ENCODE measurements at regions not wholly inside any gene's neighbourhood (a gene's known extent, or its start where the extent isn't known, plus 50 kb on each side); places are given as distances from the start of the nearest gene placed in this dataset.
A peak's percentile ranks its signal among the peaks of the same experiment; 100 is the strongest.

DNA sequence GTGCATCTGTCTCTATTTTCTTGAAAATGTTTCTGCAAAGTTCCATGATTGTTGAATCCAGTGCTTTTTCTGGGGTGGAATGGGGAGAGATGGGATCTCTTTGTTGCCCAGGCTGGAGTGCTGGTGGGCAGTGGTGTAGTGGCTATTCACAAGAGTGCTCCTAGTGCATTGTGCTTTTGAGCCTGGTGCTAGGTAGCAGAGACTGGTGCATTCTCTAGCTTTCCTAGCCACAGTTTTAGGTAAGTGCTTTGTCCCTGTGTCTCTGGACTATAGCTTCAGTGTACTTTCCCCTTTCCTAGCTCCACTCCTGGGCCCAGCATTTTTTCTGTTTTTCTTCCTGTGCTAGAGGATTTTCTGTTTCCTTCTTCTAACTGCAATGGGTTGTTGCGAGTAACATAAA, 825.6 kb downstream of the SLITRK6 start:
- Histone ChIP-seq H3K27me3 (no peaks in the 10 kb centered on the region), H3K36me3 (no peaks in the 10 kb centered on the region), H3K9me3 (replicated peaks) (no peaks in the 10 kb centered on the region), H3K4me1 (no peaks in the 10 kb centered on the region), H3K27ac (no peak overlapping the region), H3K4me3 (no peak overlapping the region)
- no peak for DNase-seq

DNA sequence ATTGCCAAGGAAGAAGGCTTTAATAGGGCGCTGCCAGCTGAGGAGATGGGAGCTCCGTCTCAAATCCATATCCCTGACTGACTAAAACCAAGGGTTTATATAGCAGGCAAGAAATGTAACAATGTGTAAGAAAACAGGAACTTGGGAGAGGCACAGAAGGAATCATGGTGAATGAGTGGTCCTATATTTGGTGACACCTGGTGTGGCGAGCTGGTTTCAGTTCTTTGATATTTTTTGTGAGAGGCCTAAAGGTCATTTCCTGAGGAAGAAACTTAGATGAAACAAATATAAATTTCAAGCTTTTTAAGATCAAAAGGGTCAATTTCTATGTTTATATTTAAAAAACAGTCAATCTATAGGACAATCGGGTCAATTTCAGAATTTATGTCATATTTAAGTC, 826.3 kb downstream of the SLITRK6 start:
- Histone ChIP-seq H3K4me1 (no peaks in the 10 kb centered on the region), H3K9me3 (replicated peaks) (no peaks in the 10 kb centered on the region), H3K27ac (no peak overlapping the region), H3K36me3 (no peaks in the 10 kb centered on the region), H3K27me3 (no peaks in the 10 kb centered on the region), H3K4me3 (no peak overlapping the region)
- DNase-seq, result no peak

DNA sequence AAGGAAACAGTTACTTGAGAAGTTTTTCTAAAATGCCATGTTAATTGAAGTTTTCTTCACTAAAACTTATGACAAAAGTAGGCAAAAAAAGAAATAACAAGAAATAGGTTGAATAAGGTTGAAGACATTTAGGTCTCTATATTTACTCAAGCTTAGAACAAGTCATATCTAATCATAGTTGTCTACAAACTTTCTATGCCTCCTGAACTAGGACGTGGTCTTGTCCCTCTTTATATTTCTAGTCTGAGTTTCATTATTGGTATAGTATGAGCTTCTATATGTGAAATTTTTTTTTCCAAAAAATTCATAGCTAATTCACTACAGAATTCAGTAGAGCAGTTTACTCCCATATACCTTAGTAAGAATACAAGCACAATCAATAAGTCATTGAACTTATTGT, 836.4 kb downstream of the SLITRK6 start:
- Histone ChIP-seq H3K9me3 (replicated peaks) (no peaks in the 10 kb centered on the region), H3K27me3 (no peaks in the 10 kb centered on the region), H3K36me3 (no peaks in the 10 kb centered on the region), H3K4me3 (no peak overlapping the region), H3K27ac (no peak overlapping the region), H3K4me1 (no peaks in the 10 kb centered on the region)
- no peak for DNase-seq

DNA sequence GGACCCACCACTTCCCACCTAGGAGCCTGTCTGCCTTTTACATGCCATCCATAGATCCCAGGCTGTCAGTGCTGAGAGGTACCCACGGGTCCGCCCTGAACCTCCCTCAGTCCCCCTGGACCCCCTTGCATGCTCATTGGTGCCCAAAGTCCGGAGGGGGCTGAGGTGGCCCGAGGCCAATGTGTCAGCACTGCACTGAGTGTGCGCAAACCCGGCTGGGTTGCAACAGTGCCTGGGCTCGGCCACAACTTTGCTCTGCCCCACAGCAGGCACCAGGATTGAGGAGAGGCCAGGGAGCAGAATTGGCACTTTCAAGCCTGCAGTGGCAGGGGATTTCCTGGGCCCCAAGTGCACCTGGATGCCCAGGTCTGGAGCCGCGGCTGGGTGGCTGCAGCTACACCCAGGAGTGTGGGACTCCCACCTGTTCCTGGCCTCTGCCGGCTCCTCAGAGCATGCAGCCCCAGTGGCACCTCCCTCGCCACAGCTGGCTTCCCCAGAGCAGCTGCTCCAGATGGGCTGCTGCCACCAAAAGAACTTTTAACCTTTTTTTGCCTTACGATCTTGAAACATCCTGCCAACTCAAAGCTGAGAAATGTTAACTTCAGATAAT, 837.0 kb downstream of the SLITRK6 start:
- H3K4me1 ChIP-seq, result no peaks in the 10 kb centered on the region
- DNase-seq, result peak; percentile 9 to 27
- H3K27ac ChIP-seq, result no peak overlapping the region
- H3K36me3 ChIP-seq, result no peaks in the 10 kb centered on the region
- H3K27me3 ChIP-seq, result no peaks in the 10 kb centered on the region
- H3K9me3 ChIP-seq (replicated peaks), result no peaks in the 10 kb centered on the region
- no peak overlapping the region for H3K4me3 ChIP-seq

DNA sequence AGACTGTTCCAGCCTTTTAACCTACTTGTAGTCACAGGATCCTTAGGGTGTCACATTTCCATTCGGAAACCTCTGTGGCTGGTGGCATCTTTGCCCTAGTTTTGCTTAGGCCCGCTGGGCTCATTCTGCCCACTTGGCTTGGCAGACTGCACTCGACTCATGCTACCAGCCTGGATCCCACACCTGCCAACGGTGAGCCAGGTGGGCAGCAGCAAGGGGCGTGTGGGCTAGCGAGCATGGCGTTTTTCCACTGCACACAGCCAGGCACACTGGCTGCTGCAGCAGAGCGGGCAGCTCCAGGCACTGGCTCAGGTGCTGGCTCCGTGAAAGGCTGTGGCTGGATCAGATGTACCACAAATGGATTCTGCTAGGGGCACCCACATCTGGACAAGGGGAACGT, 838.2 kb downstream of the SLITRK6 start:
- Histone ChIP-seq H3K9me3 (replicated peaks) (no peaks in the 10 kb centered on the region), H3K4me3 (no peak overlapping the region), H3K27ac (no peak overlapping the region), H3K4me1 (no peaks in the 10 kb centered on the region), H3K27me3 (no peaks in the 10 kb centered on the region), H3K36me3 (no peaks in the 10 kb centered on the region)
- no peak for DNase-seq

DNA sequence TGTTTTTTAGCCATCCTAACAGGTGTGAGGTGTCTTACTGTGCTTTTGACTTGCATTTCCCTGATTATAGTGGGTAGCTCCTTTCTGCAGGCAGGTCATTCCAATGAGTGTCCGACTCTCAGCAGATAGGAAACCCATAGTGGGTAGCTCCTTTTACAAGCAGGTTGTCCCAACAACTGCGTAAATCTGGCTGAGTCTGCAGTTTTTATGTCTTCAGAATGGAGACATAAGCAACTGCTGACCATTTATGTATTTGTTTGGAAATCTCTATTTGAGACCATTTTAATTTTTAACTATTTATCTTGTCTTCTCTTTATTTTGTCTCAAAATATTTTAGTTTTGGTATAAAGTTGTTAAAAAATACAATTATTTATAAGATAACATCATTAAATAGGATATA, 839.4 kb downstream of the SLITRK6 start:
- Histone ChIP-seq H3K27ac (no peak overlapping the region), H3K4me1 (no peaks in the 10 kb centered on the region), H3K4me3 (no peak overlapping the region), H3K36me3 (no peaks in the 10 kb centered on the region), H3K9me3 (replicated peaks) (no peaks in the 10 kb centered on the region), H3K27me3 (no peaks in the 10 kb centered on the region)
- no peak for DNase-seq

DNA sequence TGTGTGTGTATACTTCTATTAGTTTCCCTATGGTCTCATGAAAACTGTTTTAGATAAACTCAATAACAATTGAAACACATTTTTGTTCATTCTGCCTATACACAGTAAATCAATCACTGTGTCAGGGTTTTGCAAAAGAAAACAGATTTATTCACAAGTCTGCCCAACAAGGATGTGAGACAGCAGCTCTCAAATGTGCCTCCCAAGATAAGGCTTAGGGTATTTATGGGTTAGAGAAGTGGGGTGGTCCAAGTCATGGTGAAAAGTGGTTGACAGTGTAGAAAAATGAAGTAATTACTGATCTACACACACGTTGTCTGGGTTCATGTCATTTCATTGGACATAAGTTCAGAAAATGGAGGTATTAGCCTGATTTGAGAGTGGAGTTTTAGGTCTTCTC, 844.6 kb downstream of the SLITRK6 start:
- Histone ChIP-seq H3K4me1 (no peaks in the 10 kb centered on the region), H3K36me3 (no peaks in the 10 kb centered on the region), H3K4me3 (no peak overlapping the region), H3K27me3 (no peaks in the 10 kb centered on the region), H3K27ac (no peak overlapping the region), H3K9me3 (replicated peaks) (no peaks in the 10 kb centered on the region)
- no peak for DNase-seq

DNA sequence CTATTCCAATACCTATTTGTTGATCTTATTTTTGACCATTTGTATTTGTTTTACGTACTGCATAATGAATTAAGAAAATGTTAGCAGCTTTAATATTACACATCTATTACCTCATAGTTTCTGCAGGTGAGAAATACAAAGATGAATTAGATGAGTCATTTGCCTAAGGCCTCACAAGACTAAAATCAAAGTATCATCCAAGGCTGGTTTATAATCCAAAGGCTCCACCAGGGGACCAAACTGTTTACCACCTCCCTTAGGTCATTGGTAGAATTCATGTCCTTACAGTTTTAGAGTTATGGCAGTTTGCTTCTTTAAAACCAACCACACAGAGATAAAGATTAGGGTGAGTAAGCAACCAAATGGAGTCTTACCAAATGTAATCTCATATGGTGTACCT, 848.1 kb downstream of the SLITRK6 start:
- DNase-seq, result no peak
- no peak overlapping the region for H3K27ac ChIP-seq

DNA sequence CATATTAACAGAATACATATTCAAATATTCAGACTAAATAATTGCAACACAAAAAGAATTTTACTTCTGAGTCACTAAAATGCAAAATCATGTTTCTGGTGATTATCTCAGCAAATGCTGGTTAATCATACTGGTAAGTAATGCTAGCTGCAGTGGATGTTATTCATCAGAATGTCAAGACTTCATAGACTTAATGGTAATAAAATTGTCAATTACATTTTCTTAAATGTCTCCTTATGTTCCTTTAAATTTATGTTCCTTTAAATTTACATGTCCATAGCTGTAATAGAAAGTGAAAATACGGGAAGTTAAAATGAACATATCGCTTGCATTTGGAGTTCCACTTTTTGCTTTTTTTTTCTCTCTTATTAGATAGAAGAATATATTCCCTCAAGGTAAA, 853.0 kb downstream of the SLITRK6 start:
- Histone ChIP-seq H3K27ac (no peak overlapping the region), H3K36me3 (no peaks in the 10 kb centered on the region), H3K27me3 (no peaks in the 10 kb centered on the region), H3K4me3 (no peak overlapping the region), H3K9me3 (replicated peaks) (no peaks in the 10 kb centered on the region), H3K4me1 (no peaks in the 10 kb centered on the region)
- no peak for DNase-seq

More for the DNA sequence above, 848.1 kb downstream of the SLITRK6 start:
- no peak overlapping the region for H3K4me3 ChIP-seq
- H3K36me3 ChIP-seq, result no peaks in the 10 kb centered on the region
- H3K27me3 ChIP-seq, result no peaks in the 10 kb centered on the region
- no peaks in the 10 kb centered on the region for H3K9me3 ChIP-seq (replicated peaks)
- H3K4me1 ChIP-seq, result no peaks in the 10 kb centered on the region

DNA sequence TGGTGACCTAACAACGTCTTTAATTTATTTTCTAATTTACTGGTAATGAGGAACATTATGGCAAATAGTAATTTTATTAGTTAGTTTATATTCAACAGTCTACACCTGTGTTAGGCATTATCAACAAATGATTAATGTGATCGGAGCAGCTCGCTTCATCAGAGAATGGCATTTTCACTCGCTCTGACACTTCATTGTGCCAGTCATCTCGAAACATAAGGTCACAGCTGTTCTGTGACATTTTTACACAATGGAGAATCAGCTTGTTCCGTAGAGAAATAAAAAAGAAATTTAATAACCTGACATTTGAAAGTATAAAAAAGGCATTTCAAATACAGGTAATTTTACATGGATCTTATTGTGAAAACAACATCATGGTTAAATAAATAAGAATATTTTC, 858.4 kb downstream of the SLITRK6 start:
- DNase-seq, result no peak
- no peaks in the 10 kb centered on the region for H3K9me3 ChIP-seq (replicated peaks)

DNA sequence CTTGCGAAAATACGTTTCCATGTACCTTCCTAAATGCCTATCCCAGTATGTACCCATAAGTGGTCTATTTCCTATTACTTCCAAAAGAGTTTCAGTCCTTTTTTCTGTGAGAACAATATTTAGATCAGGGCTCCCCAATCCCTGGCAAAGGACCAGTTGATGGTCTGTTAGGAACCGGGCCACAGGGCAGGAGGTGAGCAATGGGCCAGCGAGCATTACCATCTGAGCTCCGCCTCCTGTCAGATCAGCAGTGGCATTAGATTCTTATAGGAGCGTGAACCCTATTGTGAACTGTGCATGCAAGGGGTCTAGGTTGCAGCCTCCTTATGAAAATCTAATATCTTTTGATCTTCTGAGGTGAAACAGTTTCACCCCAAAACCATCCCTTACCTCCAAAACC, 859.1 kb downstream of the SLITRK6 start:
- no peak for DNase-seq
- Histone ChIP-seq H3K36me3 (no peaks in the 10 kb centered on the region), H3K4me1 (no peaks in the 10 kb centered on the region), H3K4me3 (no peak overlapping the region), H3K27me3 (no peaks in the 10 kb centered on the region), H3K9me3 (replicated peaks) (no peaks in the 10 kb centered on the region), H3K27ac (no peak overlapping the region)

More for the DNA sequence above, 858.4 kb downstream of the SLITRK6 start:
- Histone ChIP-seq H3K4me3 (no peak overlapping the region), H3K4me1 (no peaks in the 10 kb centered on the region), H3K27ac (no peak overlapping the region), H3K36me3 (no peaks in the 10 kb centered on the region), H3K27me3 (no peaks in the 10 kb centered on the region)

DNA sequence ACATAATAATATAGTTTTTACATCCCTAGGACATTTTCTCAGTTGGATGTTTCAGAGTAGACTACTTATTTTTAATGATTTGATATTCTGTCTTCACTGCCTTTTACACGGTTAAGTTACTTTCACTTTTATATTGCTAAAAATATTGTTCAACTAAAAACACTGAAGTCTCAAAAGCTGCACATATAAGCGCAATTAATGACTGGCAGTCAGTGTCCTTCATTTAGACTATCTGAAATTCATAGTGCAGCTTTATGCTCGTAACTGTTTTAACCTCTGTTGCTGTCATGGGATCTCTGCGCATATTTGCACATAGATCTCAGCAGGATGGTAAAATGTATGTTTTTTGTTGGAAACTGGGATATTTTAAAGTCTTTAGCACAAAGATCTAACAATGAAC, 864.3 kb downstream of the SLITRK6 start:
- no peak for DNase-seq
- H3K4me3 ChIP-seq, result no peak overlapping the region

DNA sequence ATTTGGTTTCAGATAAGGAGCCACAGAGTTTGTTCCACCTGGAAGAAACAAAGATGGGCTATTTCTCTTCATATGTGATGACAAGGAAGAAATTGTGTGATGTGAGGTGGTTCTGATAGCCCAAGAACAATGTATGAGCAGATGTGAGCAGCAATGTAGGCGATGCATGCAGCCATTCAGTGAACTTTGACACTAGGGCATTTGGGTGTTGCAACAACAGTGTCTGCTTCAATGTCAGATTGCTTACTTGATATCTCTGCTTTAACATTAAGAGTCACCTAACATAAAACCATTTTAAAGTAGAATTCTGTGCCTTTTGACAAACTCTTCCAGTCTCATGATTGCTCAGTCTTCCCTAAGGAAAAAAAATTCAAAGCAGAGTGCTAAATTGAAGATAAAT, 865.4 kb downstream of the SLITRK6 start:
- no peaks in the 10 kb centered on the region for H3K27me3 ChIP-seq
- no peak overlapping the region for H3K27ac ChIP-seq
- H3K4me3 ChIP-seq, result no peak overlapping the region
- H3K9me3 ChIP-seq (replicated peaks), result no peaks in the 10 kb centered on the region
- DNase-seq, result no peak
- H3K4me1 ChIP-seq, result no peaks in the 10 kb centered on the region
- H3K36me3 ChIP-seq, result no peaks in the 10 kb centered on the region

More for the DNA sequence above, 864.3 kb downstream of the SLITRK6 start:
- no peaks in the 10 kb centered on the region for H3K27me3 ChIP-seq
- H3K27ac ChIP-seq, result no peak overlapping the region
- H3K4me1 ChIP-seq, result no peaks in the 10 kb centered on the region
- no peaks in the 10 kb centered on the region for H3K36me3 ChIP-seq
- H3K9me3 ChIP-seq (replicated peaks), result no peaks in the 10 kb centered on the region

DNA sequence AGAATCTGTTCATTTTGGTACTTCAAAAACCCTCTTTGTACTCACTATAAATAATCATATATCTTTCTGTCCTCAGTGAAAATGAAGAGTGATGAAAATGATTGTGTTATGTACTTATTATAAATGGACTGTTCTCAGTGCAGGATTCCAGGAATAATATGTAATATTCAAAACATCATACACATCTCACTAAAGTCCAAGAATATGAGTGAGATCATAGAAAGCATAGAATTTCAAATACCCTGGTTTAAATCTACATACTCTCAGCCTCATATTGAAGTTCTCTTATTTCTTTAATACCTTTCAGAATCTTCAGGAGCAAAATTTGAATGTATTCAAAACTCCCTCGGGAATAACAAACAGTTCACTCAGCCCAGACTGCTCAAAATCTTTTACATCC, 868.0 kb downstream of the SLITRK6 start:
- Histone ChIP-seq H3K36me3 (no peaks in the 10 kb centered on the region), H3K27ac (no peak overlapping the region), H3K4me3 (no peak overlapping the region), H3K27me3 (no peaks in the 10 kb centered on the region), H3K9me3 (replicated peaks) (no peaks in the 10 kb centered on the region), H3K4me1 (no peaks in the 10 kb centered on the region)
- DNase-seq, result no peak

DNA sequence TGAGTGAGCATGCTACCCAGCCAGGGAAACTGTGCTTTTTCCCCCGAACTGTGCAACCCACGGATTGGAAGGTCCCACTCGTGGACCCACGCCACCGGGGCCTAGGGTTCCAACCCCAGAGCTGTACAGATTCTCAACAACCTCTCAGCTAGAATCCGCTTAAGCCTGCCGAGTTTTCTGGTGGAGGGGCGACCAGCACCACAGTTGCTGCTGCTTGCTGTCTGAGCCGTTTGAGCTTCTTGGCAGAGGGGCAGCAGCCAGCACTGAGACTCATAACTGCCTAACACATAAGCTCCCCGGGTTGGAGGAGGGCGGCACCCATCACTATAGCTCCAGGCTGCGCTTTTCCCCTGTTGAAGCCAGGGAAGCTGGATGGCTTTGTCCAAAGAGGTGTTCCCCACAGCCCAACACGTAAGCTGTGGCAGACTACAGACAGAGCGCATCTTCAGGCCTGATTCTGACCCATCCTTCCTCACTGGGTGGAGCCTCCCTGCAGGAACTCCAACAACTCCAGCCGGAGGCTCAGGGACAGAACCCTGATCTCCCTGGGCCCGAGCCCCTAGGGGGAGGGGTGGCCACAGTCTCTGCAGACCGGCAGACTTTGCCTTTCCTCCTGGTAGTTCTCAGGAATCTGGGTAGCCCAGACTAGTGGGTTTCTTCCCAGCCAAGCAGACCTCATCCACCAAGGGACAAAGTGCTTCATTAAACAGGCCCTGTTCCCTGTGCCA, 871.6 kb downstream of the SLITRK6 start:
- DNase-seq, result no peak
- Histone ChIP-seq H3K4me1 (no peaks in the 10 kb centered on the region), H3K4me3 (no peak overlapping the region)

DNA sequence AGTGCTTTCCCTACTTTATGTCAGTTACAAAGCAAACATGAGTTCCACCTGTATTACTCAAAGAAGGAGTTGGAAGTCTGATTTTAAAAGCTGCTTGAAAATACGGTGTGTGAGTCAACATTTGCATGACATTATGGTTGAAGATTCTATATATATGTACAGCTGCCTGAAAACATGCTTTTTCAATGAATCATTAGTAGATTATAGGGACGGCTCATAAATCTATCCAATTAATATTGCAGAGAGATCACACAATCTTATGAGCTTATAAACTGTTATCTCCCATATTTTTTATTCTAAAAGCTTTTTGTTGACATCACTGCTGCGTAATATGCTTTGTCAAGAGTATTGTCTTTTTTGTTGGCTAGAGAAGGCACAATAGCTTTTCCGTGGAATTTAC, 873.8 kb downstream of the SLITRK6 start:
- no peaks in the 10 kb centered on the region for H3K4me1 ChIP-seq
- no peaks in the 10 kb centered on the region for H3K36me3 ChIP-seq
- no peak for DNase-seq
- H3K27me3 ChIP-seq, result no peaks in the 10 kb centered on the region
- no peaks in the 10 kb centered on the region for H3K9me3 ChIP-seq (replicated peaks)
- no peak overlapping the region for H3K27ac ChIP-seq
- H3K4me3 ChIP-seq, result no peak overlapping the region

More for the DNA sequence above, 871.6 kb downstream of the SLITRK6 start:
- Histone ChIP-seq H3K9me3 (replicated peaks) (no peaks in the 10 kb centered on the region), H3K27ac (no peak overlapping the region), H3K27me3 (no peaks in the 10 kb centered on the region), H3K36me3 (no peaks in the 10 kb centered on the region)

Measured in SJCRH30 (cell line).